ENCODE measurements at regions not wholly inside any gene's neighbourhood (a gene's known extent, or its start where the extent isn't known, plus 50 kb on each side); places are given as distances from the start of the nearest gene placed in this dataset.
"Not testable (repeated sequence)": the region's sequence is repeated elsewhere in the genome, so short reads cannot be mapped to it uniquely, and the experiment has no call there.

- no peak overlapping the region for H3K27ac ChIP-seq (ENCODE audit: low read depth in 1 of 2, low read length in 2 of 2)
- Mint-ChIP-seq H3K27me3 (no peaks in the 10 kb centered on the region), H3K4me1 (ENCODE audit: low read depth) (peaks cover 36% of the 10 kb centered on the region), H3K4me3 (no peak overlapping the region), H3K9me3 (no peaks in the 10 kb centered on the region), H3K27ac (no peak overlapping the region), H3K36me3 (ENCODE audit: low read depth) (peaks cover 35% of the 10 kb centered on the region)
- CTCF ChIA-PET, result no interaction called here
- POLR2A ChIA-PET, result no interaction called here
- no peak for TF ChIP-seq CTCF (IDR thresholded peaks at IDR 0.05)
- intact Hi-C loops (cut with DNase I, micrococcal nuclease), result no loop called here
- no peaks in the 10 kb centered on the region for H3K9me3 ChIP-seq (ENCODE audit: control insufficient read depth in 1 of 2, insufficient read depth in 1 of 2, low read length in 2 of 2)
- DNase-seq (no peak), ATAC-seq (ENCODE audit: poor library complexity) (no peak)
- no peak overlapping the region for H3K4me3 ChIP-seq (ENCODE audit: low read length)
- H3K27me3 ChIP-seq (ENCODE audit: control insufficient read depth in 1 of 2, insufficient read depth in 2 of 2, low read length in 2 of 2), result no peaks in the 10 kb centered on the region
- peaks cover 2% of the 10 kb centered on the region for H3K36me3 ChIP-seq (ENCODE audit: insufficient read depth, low read length)
- no peaks in the 10 kb centered on the region for H3K4me1 ChIP-seq (ENCODE audit: insufficient read depth, low read length)
Measured at GRCh38 chr14:71354801-71355200, 447.5 kb downstream of the PCNX1 start.

GRCh38 chr14:71355324-71356201, 448.3 kb downstream of the PCNX1 start:
- intact Hi-C loops (cut with DNase I, micrococcal nuclease), result no loop called here
- POLR2A ChIA-PET, result no interaction called here
- peaks cover 2% of the 10 kb centered on the region for H3K36me3 ChIP-seq (ENCODE audit: insufficient read depth, low read length)
- ATAC-seq (ENCODE audit: poor library complexity) (no peak), DNase-seq (no peak)
- H3K27me3 Mint-ChIP-seq, result no peaks in the 10 kb centered on the region
- peaks cover 33% of the 10 kb centered on the region for H3K36me3 Mint-ChIP-seq (ENCODE audit: low read depth)
- H3K27me3 ChIP-seq (ENCODE audit: control insufficient read depth in 1 of 2, insufficient read depth in 2 of 2, low read length in 2 of 2), result no peaks in the 10 kb centered on the region
- H3K27ac Mint-ChIP-seq, result no peak overlapping the region
- TF ChIP-seq CTCF (IDR thresholded peaks at IDR 0.05), result no peak
- no peaks in the 10 kb centered on the region for H3K9me3 ChIP-seq (ENCODE audit: control insufficient read depth in 1 of 2, insufficient read depth in 1 of 2, low read length in 2 of 2)
- H3K27ac ChIP-seq (ENCODE audit: low read depth in 1 of 2, low read length in 2 of 2), result no peak overlapping the region
- H3K9me3 Mint-ChIP-seq, result no peaks in the 10 kb centered on the region
- H3K4me1 ChIP-seq (ENCODE audit: insufficient read depth, low read length), result no peaks in the 10 kb centered on the region
- H3K4me3 ChIP-seq (ENCODE audit: low read length), result no peak overlapping the region
- H3K4me1 Mint-ChIP-seq (ENCODE audit: low read depth), result peaks cover 42% of the 10 kb centered on the region
- CTCF ChIA-PET, result no interaction called here
- H3K4me3 Mint-ChIP-seq, result no peak overlapping the region

GRCh38 chr14:71358209-71358931, 451.1 kb downstream of the PCNX1 start:
- H3K4me3 ChIP-seq (ENCODE audit: low read length), result no peak overlapping the region
- ATAC-seq (ENCODE audit: poor library complexity) (no peak), DNase-seq (no peak)
- no peaks in the 10 kb centered on the region for H3K27me3 Mint-ChIP-seq
- no peaks in the 10 kb centered on the region for H3K9me3 ChIP-seq (ENCODE audit: control insufficient read depth in 1 of 2, insufficient read depth in 1 of 2, low read length in 2 of 2)
- POLR2A ChIA-PET, result interaction anchor here (0.7 kb wide), 1 partner anchor 158 kb away, joined by 3 read pairs; no protein-coding TSS in a partner anchor
- H3K9me3 Mint-ChIP-seq, result no peaks in the 10 kb centered on the region
- no peak overlapping the region for H3K4me3 Mint-ChIP-seq
- peaks cover 52% of the 10 kb centered on the region for H3K4me1 Mint-ChIP-seq (ENCODE audit: low read depth)
- no peaks in the 10 kb centered on the region for H3K27me3 ChIP-seq (ENCODE audit: control insufficient read depth in 1 of 2, insufficient read depth in 2 of 2, low read length in 2 of 2)
- peaks cover 20% of the 10 kb centered on the region for H3K36me3 Mint-ChIP-seq (ENCODE audit: low read depth)
- no peaks in the 10 kb centered on the region for H3K4me1 ChIP-seq (ENCODE audit: insufficient read depth, low read length)
- TF ChIP-seq CTCF (IDR thresholded peaks at IDR 0.05), result no peak
- H3K27ac ChIP-seq (ENCODE audit: low read depth in 1 of 2, low read length in 2 of 2), result no peak overlapping the region
- peaks cover 1% of the 10 kb centered on the region for H3K36me3 ChIP-seq (ENCODE audit: insufficient read depth, low read length)
- CTCF ChIA-PET, result interaction anchor here (0.5 kb wide), 1 partner anchor 45 kb away, joined by 4 read pairs; no protein-coding TSS in a partner anchor
- intact Hi-C loops (cut with DNase I, micrococcal nuclease), result no loop called here
- H3K27ac Mint-ChIP-seq, result no peak overlapping the region

- POLR2A ChIA-PET; ATAC-seq (ENCODE audit: poor library complexity); CTCF ChIA-PET; H3K9me3 ChIP-seq (ENCODE audit: control insufficient read depth in 1 of 2, insufficient read depth in 1 of 2, low read length in 2 of 2); H3K4me3 ChIP-seq (ENCODE audit: low read length); H3K27me3 ChIP-seq (ENCODE audit: control insufficient read depth in 1 of 2, insufficient read depth in 2 of 2, low read length in 2 of 2); H3K27me3 Mint-ChIP-seq; H3K36me3 ChIP-seq (ENCODE audit: insufficient read depth, low read length); H3K27ac Mint-ChIP-seq; H3K27ac ChIP-seq (ENCODE audit: low read depth in 1 of 2, low read length in 2 of 2); H3K9me3 Mint-ChIP-seq; H3K4me3 Mint-ChIP-seq; DNase-seq; intact Hi-C loops (cut with DNase I, micrococcal nuclease); H3K4me1 ChIP-seq (ENCODE audit: insufficient read depth, low read length): not testable (repeated sequence)
- peaks cover 16% of the 10 kb centered on the region for H3K36me3 Mint-ChIP-seq (ENCODE audit: low read depth)
- peaks cover 54% of the 10 kb centered on the region for H3K4me1 Mint-ChIP-seq (ENCODE audit: low read depth)
Measured at GRCh38 chr14:71358932-71359421, 451.7 kb downstream of the PCNX1 start.
